Stimulated activated CD4-positive, alpha-beta T cell treated with anti-CD3 and anti-CD28 coated beads, Interleukin-1b, Interleukin-23, amount 100 ng/mL, for 1 hour (primary cell): ENCODE measurements at regions not wholly inside any gene's neighbourhood (a gene's known extent, or its start where the extent isn't known, plus 50 kb on each side); places are given as distances from the start of the nearest gene placed in this dataset.
A peak's percentile ranks its signal among the peaks of the same experiment; 100 is the strongest.

Source experiments
- DNase-seq, 2 donors: peaks; one replicate each; pipeline ENCODE4 v3.0.0-alpha.2; 2020; ENCODE audit warnings: low read depth in 2 of 2

- DNase-seq: no peak
Observed at GRCh38 chr2:160943414-160943813, 216.8 kb upstream of the TANK start.

- DNase-seq: no peak
Observed at GRCh38 chr2:160952464-160953254, 207.6 kb upstream of the TANK start.

GRCh38 chr2:160955578-160955977, 204.7 kb upstream of the TANK start:
- no peak for DNase-seq

DNA sequence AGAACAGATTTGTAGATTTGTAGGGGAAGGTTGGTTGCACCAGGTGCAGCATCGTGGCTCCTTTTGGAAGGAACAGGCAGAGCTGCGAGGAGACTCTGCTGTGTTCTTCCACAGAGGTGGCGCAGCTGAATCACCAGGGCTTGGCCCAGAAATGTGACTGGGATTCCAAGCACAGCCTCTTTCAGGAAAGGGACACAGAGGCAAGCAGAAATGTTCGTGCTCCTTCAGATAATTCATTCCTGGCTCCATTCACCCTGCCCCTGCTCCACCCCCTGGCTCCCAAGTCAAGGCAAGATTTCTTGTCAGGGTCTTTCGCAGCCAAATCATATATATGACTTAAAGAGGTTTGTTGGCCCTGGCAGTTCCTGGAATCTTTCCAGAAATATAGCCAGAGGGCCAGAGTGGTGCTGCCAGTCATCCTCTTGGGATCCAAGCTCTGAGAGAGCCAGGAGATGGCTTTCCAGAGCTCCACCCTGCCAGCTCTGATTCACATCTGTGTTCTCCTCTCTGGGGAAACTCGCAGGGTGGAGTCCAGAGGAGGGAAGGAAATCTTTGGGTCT, 203.9 kb upstream of the TANK start:
- no peak for DNase-seq

GRCh38 chr2:160963957-160964356, 196.3 kb upstream of the TANK start:
- DNase-seq: no peak

DNA sequence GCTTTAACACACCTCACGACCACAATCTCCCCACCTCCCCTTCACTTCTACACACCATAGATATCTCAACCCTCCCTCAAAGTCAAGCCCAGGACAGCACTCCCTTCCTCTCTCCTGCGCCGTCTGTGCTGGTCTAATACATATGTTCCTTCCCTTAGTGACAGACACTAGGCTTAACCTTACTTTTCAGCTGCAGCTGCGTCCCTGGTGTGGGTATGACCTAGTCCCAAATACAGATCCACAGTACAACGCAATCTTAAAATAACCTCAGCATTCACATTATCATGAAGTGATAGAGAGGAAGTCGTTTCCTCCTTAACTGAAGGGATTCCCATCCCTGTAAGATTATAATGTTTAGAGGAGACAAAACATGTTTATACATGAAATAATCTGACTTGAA, 192.7 kb upstream of the TANK start:
- no peak for DNase-seq

DNA sequence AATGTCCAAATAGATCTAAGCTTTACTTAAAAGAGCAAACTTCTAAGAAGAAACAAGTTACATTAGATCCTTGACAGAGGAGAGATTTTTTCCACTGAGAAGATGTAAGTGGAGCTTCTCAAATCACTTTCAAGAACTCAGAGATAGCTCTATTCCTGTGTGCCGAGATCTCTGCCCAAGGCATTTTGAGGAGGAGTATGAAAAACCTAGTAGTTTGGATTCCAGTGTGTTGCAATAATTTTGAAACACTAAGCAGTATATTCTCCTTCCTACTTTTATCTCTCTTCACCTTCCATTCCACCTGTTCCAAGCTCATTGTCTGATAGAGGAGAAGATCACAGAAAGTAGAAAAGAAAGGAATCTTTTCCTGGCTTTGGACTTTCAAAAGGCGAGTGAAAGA, 192.0 kb upstream of the TANK start:
- no peak for DNase-seq

DNA sequence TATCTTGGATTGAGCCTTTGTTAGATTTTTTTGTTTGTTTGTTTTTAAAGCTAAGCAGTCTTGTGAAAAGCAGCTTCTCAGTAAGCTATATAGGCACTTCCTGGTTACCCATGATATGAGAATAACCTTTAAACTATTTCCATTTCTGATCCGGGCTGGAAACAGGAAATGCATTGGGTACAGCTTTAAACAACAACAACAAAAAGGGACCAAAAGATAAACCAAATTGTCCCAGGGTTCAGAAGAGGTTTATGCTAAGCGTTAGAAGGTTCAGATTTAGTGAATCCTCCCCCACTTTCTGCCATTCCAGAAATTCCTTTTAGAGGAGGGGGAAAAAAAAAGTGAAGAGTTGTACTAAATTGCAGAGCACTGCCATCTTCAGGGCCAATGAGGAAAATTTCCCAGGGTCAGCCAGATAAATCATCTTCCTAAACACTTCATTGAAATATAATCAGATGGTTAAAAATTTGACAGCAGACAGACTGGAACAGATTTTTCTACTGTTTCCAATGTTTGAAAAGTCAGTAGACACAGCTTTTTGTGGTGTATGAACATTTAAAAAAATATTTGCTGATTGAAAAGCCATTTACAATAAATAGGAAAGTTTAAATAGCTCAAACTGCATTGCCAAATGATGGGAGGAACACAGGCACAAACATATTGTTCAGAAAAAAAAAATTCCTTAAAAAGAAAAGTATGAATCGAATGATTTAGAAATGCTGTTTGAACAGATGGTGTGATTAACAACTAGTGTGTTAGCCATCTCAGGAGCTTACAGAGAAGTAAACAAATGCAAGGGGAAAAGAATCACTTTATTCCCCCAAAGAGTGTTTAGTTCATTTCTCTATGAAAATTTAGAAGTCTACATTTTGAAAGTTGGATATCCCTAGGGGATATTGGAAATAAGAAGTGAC, 189.9 kb upstream of the TANK start:
- no peak for DNase-seq

- no peak for DNase-seq
Observed at GRCh38 chr2:160973991-160974390, 186.2 kb upstream of the TANK start.

- no peak for DNase-seq
Observed at GRCh38 chr2:160974803-160975202, 185.4 kb upstream of the TANK start.

- no peak for DNase-seq
Observed at GRCh38 chr2:160976797-160977196, 183.4 kb upstream of the TANK start.

- no peak for DNase-seq
Observed at GRCh38 chr2:160977376-160977775, 182.9 kb upstream of the TANK start.

GRCh38 chr2:160977854-160978253, 182.4 kb upstream of the TANK start:
- DNase-seq: no peak

DNA sequence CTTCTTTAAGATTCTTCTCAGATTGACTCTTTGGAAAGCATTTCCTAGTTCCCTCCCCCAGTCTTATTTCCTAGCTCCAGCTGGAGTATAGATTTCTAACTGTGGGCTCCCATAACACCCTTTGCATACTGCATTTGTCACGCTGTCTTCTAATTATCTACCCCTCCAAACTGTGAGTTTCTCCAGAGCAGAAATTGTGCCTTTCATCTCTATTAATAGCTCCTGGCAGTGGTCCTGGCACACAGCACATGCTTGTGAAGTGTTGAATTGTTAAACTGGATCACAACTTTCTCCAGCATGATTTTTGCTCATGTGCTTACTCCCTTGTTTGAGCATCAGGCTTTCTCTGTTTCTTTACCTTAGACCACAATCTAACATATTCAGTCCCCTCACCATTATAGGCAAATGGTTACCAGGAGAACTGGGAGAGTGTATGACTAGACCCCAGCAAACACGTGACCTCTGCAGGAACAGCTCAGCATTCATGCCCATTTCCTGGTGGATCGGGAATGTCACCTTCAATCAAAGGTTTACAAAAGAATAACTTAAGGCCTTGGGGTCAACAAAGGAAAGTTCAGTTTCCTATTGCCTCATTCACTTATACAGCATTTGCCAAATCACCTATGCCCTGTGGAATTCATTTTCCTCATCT, 175.7 kb upstream of the TANK start:
- no peak for DNase-seq

- no peak for DNase-seq
Observed at GRCh38 chr2:160989778-160990177, 170.4 kb upstream of the TANK start.

GRCh38 chr2:160993654-160994061, 166.6 kb upstream of the TANK start:
- no peak for DNase-seq

- peak; percentile 42 to 45 for DNase-seq
Observed at GRCh38 chr2:160994141-160995002, 165.9 kb upstream of the TANK start.

GRCh38 chr2:160996584-160996983, 163.6 kb upstream of the TANK start:
- DNase-seq: no peak

DNA sequence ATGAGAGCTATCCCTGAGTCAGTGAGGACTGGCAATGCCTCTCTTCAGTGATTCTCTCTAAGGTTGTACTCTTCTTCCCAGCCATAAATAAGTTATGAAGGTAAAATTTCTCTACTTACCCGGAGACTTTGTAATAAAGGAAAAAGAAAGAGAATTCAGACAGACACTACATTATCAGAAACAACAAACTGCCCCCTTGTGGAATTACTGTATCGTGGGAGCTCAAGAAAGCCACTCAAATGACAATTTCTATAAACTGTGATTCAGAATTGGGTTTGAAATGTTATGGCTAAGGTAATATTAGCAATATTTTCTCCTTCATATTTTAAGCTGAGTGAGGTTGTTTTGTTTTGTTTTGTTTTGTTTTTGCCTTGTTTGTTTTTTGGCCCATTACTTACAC, 155.8 kb upstream of the TANK start:
- no peak for DNase-seq

DNA sequence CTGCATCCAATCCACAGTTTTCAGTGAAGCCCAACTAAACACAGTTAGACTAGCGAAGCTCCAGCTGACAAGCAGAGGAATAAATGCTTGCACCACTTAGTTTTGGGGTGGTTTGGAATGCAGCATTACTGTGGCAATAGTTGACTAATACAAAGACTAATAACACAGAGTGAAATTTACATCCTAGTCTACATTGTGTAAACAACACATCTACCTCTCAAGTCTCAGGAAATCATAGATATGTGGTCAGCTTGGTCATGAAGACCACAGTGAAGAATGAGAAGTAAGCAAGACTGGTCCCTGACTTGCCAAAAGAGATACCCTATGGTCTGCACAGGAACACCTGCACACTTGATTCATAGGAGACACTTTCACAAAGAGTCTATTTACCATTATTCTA, 155.1 kb upstream of the TANK start:
- no peak for DNase-seq

DNA sequence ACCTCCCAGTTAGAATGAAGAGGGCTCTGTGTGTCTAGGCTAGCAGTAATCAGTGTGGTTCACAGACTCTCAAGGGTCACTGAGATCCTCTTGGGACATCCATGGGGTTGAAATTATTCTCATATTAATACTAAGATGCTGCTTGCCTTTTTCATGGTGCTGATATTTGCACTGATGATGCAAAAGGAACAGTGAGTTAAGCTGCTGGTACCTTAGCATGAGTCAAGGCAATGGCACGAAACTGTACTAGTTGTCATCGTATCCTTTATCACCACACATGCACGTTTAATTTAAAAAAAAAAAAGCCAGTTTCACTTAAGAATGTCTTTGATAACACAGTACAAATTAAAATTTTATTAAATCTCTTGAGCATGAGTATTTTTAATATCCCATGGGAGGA, 151.9 kb upstream of the TANK start:
- DNase-seq: no peak
